Activated B cell treated with CpG ODN at 0.5 μM for 24 hours (primary cell): ENCODE measurements at regions not wholly inside any gene's neighbourhood (a gene's known extent, or its start where the extent isn't known, plus 50 kb on each side); places are given as distances from the start of the nearest gene placed in this dataset.
"Not testable (repeated sequence)": the region's sequence is repeated elsewhere in the genome, so short reads cannot be mapped to it uniquely, and the experiment has no call there.

Experiments used
- ATAC-seq: fragments of 200-7000 bp; cut with Tn5 transposase; one replicate; pipeline ENCODE4 v1.10.0; 2021; ENCODE audit warnings: low read depth, mild to moderate bottlenecking, moderate library complexity
- CTCF ChIA-PET: fragments of 350-600 bp; sonication (Branson Sonifier 250); formaldehyde crosslinking; loops from one replicate; lab custom pipeline; 2021; ENCODE audit warnings: antibody characterized with exemption; lab: Charles Lee
- POLR2A ChIA-PET: fragments of 350-600 bp; sonication (Branson Sonifier 250); formaldehyde crosslinking; loops from one replicate; lab custom pipeline; 2021; ENCODE audit warnings: antibody characterized with exemption; lab: Charles Lee
- DNase-seq: peaks from one replicate; pipeline ENCODE4 v3.0.0; 2022
- H3K27ac Mint-ChIP-seq: one replicate; pipeline ENCODE4 v1.8.0; 2020; ENCODE audit warnings: mixed read lengths
- H3K27me3 Mint-ChIP-seq: one replicate; pipeline ENCODE4 v1.8.0; 2021; ENCODE audit warnings: mixed read lengths
- H3K36me3 Mint-ChIP-seq: one replicate; pipeline ENCODE4 v1.8.0; 2021; ENCODE audit warnings: low read depth, mixed read lengths
- H3K4me1 Mint-ChIP-seq: one replicate; pipeline ENCODE4 v1.8.0; 2021; ENCODE audit warnings: mixed read lengths
- H3K4me3 Mint-ChIP-seq: one replicate; pipeline ENCODE4 v1.8.0; 2020; ENCODE audit warnings: mild to moderate bottlenecking, mixed read lengths
- H3K9me3 Mint-ChIP-seq: one replicate; pipeline ENCODE4 v1.8.0; 2020; ENCODE audit warnings: mixed read lengths
- CTCF ChIP-seq: fragments of 200-600 bp; IDR thresholded peaks from one replicate; pipeline ENCODE4 v1.8.0; 2022; ENCODE audit warnings: antibody characterized with exemption, mild to moderate bottlenecking
- intact Hi-C: fragments of 100-400 bp; cut with micrococcal nuclease; formaldehyde crosslinking; loops from one replicate; pipeline ENCODE4 v1.15.1; 2024

DNA sequence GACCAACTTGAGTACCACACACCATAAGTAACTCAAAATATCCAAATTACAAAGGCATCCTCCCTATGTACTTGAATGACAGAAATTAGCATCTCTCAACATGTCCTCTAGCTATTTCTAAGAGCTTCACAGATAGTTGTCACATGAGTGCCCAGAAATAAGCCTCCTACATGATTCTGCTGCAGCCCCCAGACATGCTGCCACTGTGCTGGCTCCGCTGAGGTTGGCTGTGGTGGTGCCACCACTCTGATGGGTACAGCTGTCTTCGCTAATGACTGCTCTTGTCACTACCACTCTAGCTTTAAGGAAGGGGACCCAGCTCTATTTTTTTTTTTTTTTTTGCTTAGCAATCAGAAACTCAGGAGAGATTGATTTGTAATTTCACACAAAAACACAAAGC, 256.0 kb downstream of the GRXCR1 start:
- DNase-seq: no peak
- H3K9me3 Mint-ChIP-seq: no peaks in the 10 kb centered on the region
- no peak overlapping the region for H3K4me3 Mint-ChIP-seq
- no peak for ATAC-seq
- no peaks in the 10 kb centered on the region for H3K36me3 Mint-ChIP-seq
- ChIA-PET POLR2A (no interaction called here), CTCF (no interaction called here)
- H3K27me3 Mint-ChIP-seq: no peaks in the 10 kb centered on the region
- H3K4me1 Mint-ChIP-seq: no peaks in the 10 kb centered on the region
- intact Hi-C loops: no loop called here
- no peak for TF ChIP-seq CTCF
- no peak overlapping the region for H3K27ac Mint-ChIP-seq

GRCh38 chr4:43163101-43163792, 270.7 kb downstream of the GRXCR1 start:
- intact Hi-C loops: no loop called here
- no peak overlapping the region for H3K27ac Mint-ChIP-seq
- ATAC-seq (no peak), DNase-seq (no peak)
- ChIA-PET CTCF (no interaction called here), POLR2A (no interaction called here)
- no peak for TF ChIP-seq CTCF
- peaks cover 2% of the 10 kb centered on the region for H3K9me3 Mint-ChIP-seq
- H3K4me1 Mint-ChIP-seq: no peaks in the 10 kb centered on the region
- H3K36me3 Mint-ChIP-seq: no peaks in the 10 kb centered on the region
- H3K27me3 Mint-ChIP-seq: no peaks in the 10 kb centered on the region
- no peak overlapping the region for H3K4me3 Mint-ChIP-seq

DNA sequence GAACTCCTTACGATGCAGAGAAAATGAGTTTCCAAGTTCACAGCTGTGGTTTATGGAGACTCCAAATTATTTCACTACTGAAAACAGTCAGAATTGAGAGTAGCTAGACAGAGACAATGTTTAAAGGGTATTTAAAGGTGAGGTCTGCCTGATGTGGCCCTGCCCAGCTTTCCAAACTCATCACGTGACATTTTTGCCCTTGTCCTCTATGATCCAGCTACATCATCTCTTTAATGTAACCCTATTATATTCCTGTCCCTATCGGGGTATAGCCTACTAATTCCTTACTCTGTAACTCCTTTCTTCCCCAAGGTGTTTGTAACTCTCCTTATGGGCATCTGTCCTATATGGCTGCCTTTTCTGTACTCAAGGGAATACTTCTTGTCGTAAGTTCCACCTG, 297.2 kb downstream of the GRXCR1 start:
- Mint-ChIP-seq H3K4me3 (no peak overlapping the region), H3K4me1 (no peaks in the 10 kb centered on the region), H3K9me3 (no peaks in the 10 kb centered on the region), H3K27me3 (no peaks in the 10 kb centered on the region), H3K27ac (no peak overlapping the region), H3K36me3 (no peaks in the 10 kb centered on the region)
- DNase-seq (no peak), ATAC-seq (no peak)
- intact Hi-C loops: no loop called here
- no peak for TF ChIP-seq CTCF
- POLR2A ChIA-PET: no interaction called here
- CTCF ChIA-PET: no interaction called here

- H3K36me3 Mint-ChIP-seq, H3K27me3 Mint-ChIP-seq, H3K4me3 Mint-ChIP-seq, DNase-seq, CTCF ChIA-PET, POLR2A ChIA-PET, ATAC-seq, H3K4me1 Mint-ChIP-seq, H3K9me3 Mint-ChIP-seq, intact Hi-C loops, H3K27ac Mint-ChIP-seq: not testable (repeated sequence)
These were observed 320.1 kb downstream of the GRXCR1 start for GRCh38 chr4:43212576-43212975.

GRCh38 chr4:43223820-43224219, 331.3 kb downstream of the GRXCR1 start:
- Mint-ChIP-seq H3K9me3 (no peaks in the 10 kb centered on the region), H3K4me1 (no peaks in the 10 kb centered on the region), H3K4me3 (no peak overlapping the region), H3K27me3 (no peaks in the 10 kb centered on the region), H3K36me3 (no peaks in the 10 kb centered on the region), H3K27ac (no peak overlapping the region)
- no peak for ATAC-seq
- TF ChIP-seq CTCF: no peak
- CTCF ChIA-PET: no interaction called here
- intact Hi-C loops: no loop called here
- no peak for DNase-seq
- POLR2A ChIA-PET: no interaction called here

- Mint-ChIP-seq H3K27ac (no peak overlapping the region), H3K4me1 (no peaks in the 10 kb centered on the region), H3K4me3 (no peak overlapping the region), H3K36me3 (no peaks in the 10 kb centered on the region), H3K9me3 (no peaks in the 10 kb centered on the region), H3K27me3 (no peaks in the 10 kb centered on the region)
- no peak for DNase-seq
- ChIA-PET CTCF (no interaction called here), POLR2A (no interaction called here)
- TF ChIP-seq CTCF: no peak
- intact Hi-C loops: no loop called here
- no peak for ATAC-seq
These were observed 332.0 kb downstream of the GRXCR1 start for GRCh38 chr4:43224559-43224958.
